ENCODE measurements at regions not wholly inside any gene's neighbourhood (a gene's known extent, or its start where the extent isn't known, plus 50 kb on each side); places are given as distances from the start of the nearest gene placed in this dataset.

DNA sequence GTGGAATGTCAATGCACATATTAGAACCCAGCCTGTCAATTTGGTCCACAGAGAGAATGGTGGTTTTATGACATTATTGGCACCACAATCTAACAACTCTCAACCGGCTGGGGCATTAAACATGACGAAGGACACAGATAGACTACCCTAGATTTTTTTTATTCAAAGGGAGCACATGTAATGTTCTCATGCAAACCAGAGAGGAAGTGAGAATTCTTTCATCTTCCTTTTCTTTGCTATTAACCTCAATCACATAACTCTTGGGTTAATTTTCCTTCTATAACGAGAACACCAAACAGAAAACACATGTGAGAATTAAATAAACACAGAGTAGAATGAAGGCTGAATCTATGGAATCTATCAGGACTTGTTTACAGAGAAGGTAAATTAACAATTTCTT is 94.9 kb upstream of the TNC start:
- DNase-seq: no peak
- Mint-ChIP-seq H3K36me3 (ENCODE audit: unreplicated experiment) (no peaks in the 10 kb centered on the region), H3K4me3 (ENCODE audit: unreplicated experiment) (no peak overlapping the region), H3K4me1 (ENCODE audit: low read depth, unreplicated experiment) (peaks cover 8% of the 10 kb centered on the region), H3K9me3 (ENCODE audit: unreplicated experiment) (peaks cover 1% of the 10 kb centered on the region), H3K27me3 (ENCODE audit: unreplicated experiment) (no peaks in the 10 kb centered on the region), H3K27ac (ENCODE audit: unreplicated experiment) (no peak overlapping the region)
- TF ChIP-seq, protein P1, sequence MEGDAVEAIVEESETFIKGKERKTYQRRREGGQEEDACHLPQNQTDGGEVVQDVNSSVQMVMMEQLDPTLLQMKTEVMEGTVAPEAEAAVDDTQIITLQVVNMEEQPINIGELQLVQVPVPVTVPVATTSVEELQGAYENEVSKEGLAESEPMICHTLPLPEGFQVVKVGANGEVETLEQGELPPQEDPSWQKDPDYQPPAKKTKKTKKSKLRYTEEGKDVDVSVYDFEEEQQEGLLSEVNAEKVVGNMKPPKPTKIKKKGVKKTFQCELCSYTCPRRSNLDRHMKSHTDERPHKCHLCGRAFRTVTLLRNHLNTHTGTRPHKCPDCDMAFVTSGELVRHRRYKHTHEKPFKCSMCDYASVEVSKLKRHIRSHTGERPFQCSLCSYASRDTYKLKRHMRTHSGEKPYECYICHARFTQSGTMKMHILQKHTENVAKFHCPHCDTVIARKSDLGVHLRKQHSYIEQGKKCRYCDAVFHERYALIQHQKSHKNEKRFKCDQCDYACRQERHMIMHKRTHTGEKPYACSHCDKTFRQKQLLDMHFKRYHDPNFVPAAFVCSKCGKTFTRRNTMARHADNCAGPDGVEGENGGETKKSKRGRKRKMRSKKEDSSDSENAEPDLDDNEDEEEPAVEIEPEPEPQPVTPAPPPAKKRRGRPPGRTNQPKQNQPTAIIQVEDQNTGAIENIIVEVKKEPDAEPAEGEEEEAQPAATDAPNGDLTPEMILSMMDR (IDR thresholded peaks at IDR 0.05; ENCODE audit: partially characterized antibody, unreplicated experiment): no peak

DNA sequence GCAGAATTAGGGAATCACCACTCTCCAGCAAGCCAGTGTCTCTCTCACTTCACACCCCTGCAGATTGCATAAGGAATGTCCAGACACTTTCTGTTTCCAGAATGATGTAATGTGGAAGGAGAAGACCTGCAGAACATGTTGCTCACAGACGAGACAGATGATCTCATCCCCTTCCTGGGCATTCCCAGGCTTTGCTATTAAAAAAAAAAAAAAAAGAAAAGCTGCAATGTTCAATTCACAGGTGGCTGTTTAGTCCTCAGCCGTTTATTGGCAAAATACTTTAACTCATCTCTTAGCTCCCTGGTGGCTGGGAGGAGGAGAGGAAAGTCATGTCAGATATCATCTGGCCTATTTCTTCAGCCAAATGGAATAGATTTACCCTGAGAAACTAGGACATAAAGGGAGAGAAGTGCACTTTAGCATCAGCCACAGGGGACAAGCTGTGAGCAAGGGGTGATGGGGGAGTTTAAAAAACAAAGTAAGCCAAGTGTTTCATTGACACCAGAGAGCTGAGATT is 95.9 kb upstream of the TNC start:
- H3K36me3 Mint-ChIP-seq (ENCODE audit: unreplicated experiment): no peaks in the 10 kb centered on the region
- no peak overlapping the region for H3K4me3 Mint-ChIP-seq (ENCODE audit: unreplicated experiment)
- H3K27me3 Mint-ChIP-seq (ENCODE audit: unreplicated experiment): no peaks in the 10 kb centered on the region
- peaks cover 1% of the 10 kb centered on the region for H3K9me3 Mint-ChIP-seq (ENCODE audit: unreplicated experiment)
- TF ChIP-seq, protein P1 (IDR thresholded peaks at IDR 0.05; ENCODE audit: partially characterized antibody, unreplicated experiment): no peak
- H3K4me1 Mint-ChIP-seq (ENCODE audit: low read depth, unreplicated experiment): peaks cover 8% of the 10 kb centered on the region
- DNase-seq: no peak
- peak overlapping the region; percentile 4 for H3K27ac Mint-ChIP-seq (ENCODE audit: unreplicated experiment)

DNA sequence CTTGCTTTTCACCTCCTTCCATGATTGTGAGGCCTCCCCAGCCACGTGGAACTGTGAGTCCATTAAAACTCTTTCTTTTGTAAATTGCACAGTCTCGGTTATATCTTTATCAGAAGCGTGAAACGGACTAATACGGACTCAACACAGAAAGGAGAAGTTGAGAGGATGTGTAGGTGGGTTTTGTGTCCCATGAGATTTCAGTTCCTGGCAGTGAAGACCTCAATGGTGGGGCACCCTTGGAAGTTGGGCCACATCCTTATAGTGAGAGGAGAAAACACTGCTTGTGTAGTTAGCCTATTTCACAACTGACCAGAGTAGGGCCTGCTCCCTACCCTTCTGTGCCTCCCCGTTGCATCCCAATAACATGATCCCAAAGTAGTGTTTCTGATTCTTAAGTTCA is 98.9 kb upstream of the TNC start:
- no peak for DNase-seq
- TF ChIP-seq, protein P1 (IDR thresholded peaks at IDR 0.05; ENCODE audit: partially characterized antibody, unreplicated experiment): no peak
- H3K4me1 Mint-ChIP-seq (ENCODE audit: low read depth, unreplicated experiment): peaks cover 17% of the 10 kb centered on the region
- no peaks in the 10 kb centered on the region for H3K27me3 Mint-ChIP-seq (ENCODE audit: unreplicated experiment)
- H3K9me3 Mint-ChIP-seq (ENCODE audit: unreplicated experiment): peaks cover 4% of the 10 kb centered on the region
- no peaks in the 10 kb centered on the region for H3K36me3 Mint-ChIP-seq (ENCODE audit: unreplicated experiment)
- no peak overlapping the region for H3K27ac Mint-ChIP-seq (ENCODE audit: unreplicated experiment)
- no peak overlapping the region for H3K4me3 Mint-ChIP-seq (ENCODE audit: unreplicated experiment)

- DNase-seq: peak; percentile 38
- no peaks in the 10 kb centered on the region for H3K36me3 Mint-ChIP-seq (ENCODE audit: unreplicated experiment)
- no peak overlapping the region for H3K4me3 Mint-ChIP-seq (ENCODE audit: unreplicated experiment)
- peaks cover 4% of the 10 kb centered on the region for H3K9me3 Mint-ChIP-seq (ENCODE audit: unreplicated experiment)
- peak overlapping the region; percentile 74 for H3K27ac Mint-ChIP-seq (ENCODE audit: unreplicated experiment)
- TF ChIP-seq, protein P1 (IDR thresholded peaks at IDR 0.05; ENCODE audit: partially characterized antibody, unreplicated experiment): no peak
- no peaks in the 10 kb centered on the region for H3K27me3 Mint-ChIP-seq (ENCODE audit: unreplicated experiment)
- H3K4me1 Mint-ChIP-seq (ENCODE audit: low read depth, unreplicated experiment): peaks cover 11% of the 10 kb centered on the region
Measured at GRCh38 chr9:115220319-115221005, 102.5 kb upstream of the TNC start.

DNA sequence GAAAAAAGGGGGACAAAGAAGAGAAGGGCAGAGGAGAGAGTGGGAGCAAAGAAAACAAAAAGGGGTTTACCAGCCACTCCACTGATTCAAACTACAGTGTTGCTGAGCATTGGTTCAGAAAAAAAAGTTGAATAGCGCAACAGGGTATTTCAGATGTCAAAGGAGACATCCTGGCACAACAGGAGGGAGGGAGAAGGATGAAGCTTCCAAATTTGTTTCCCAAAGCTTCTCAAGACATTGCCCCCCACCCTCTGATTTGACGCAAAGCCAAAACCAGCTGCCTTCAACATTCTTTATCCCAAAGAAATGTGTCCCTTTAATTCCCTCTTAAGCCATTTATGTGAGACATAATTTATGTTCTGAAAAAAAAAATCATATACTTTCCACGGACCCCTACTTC is 105.5 kb upstream of the TNC start:
- no peak overlapping the region for H3K4me3 Mint-ChIP-seq (ENCODE audit: unreplicated experiment)
- H3K27ac Mint-ChIP-seq (ENCODE audit: unreplicated experiment): no peak overlapping the region
- H3K9me3 Mint-ChIP-seq (ENCODE audit: unreplicated experiment): peaks cover 3% of the 10 kb centered on the region
- TF ChIP-seq, protein P1 (IDR thresholded peaks at IDR 0.05; ENCODE audit: partially characterized antibody, unreplicated experiment): no peak
- DNase-seq: no peak
- H3K4me1 Mint-ChIP-seq (ENCODE audit: low read depth, unreplicated experiment): peaks cover 11% of the 10 kb centered on the region
- H3K36me3 Mint-ChIP-seq (ENCODE audit: unreplicated experiment): no peaks in the 10 kb centered on the region
- no peaks in the 10 kb centered on the region for H3K27me3 Mint-ChIP-seq (ENCODE audit: unreplicated experiment)

Data from glutamatergic neuron (in vitro differentiated cells).